ENCODE measurements at regions not wholly inside any gene's neighbourhood (a gene's known extent, or its start where the extent isn't known, plus 50 kb on each side); places are given as distances from the start of the nearest gene placed in this dataset.

DNA sequence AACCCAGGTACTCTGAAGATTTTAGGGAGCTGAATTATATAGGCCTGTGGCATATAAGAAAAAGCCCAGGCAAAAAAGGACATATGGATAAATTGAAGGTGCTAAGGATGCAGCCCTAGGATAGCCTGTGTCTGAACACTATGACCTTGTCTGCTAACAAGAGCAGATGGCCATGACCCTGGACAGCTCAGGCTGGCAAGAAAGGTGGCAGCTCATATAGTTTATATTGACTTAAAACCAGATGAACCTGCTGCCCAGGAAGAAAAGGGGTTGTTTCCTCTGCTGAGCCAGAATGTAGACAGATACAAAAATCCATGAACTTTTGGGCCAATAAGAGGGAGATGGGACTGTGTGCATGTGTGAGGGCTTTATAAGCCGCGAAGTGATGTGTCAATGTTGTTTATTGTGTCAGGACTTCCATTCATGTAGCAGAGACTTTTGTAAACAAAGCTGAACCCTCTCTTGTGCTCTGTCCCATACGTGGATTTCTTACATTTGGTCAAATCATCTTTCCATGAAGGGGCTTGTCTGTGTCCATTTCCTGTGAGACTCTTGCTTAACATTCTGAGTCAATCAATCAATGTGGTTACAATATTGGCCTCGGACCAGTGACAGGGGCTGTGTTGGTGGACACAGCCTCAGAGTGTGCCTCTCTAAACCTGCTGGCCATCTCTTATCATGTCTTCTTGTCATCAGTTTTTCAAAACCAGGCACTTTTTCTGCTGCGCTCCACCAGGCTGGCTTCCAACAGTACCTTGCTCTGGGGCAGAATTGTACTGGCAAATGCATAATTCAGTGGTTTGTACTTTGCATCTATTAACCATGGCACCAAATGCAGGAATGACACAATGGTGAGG, 321.2 kb downstream of the WDR72 start:
- DNase-seq (ENCODE audit: low read depth): no peak
- no peak overlapping the region for H3K4me3 ChIP-seq (ENCODE audit: control insufficient read depth, low read depth, low read length)
- TF ChIP-seq, protein P1, sequence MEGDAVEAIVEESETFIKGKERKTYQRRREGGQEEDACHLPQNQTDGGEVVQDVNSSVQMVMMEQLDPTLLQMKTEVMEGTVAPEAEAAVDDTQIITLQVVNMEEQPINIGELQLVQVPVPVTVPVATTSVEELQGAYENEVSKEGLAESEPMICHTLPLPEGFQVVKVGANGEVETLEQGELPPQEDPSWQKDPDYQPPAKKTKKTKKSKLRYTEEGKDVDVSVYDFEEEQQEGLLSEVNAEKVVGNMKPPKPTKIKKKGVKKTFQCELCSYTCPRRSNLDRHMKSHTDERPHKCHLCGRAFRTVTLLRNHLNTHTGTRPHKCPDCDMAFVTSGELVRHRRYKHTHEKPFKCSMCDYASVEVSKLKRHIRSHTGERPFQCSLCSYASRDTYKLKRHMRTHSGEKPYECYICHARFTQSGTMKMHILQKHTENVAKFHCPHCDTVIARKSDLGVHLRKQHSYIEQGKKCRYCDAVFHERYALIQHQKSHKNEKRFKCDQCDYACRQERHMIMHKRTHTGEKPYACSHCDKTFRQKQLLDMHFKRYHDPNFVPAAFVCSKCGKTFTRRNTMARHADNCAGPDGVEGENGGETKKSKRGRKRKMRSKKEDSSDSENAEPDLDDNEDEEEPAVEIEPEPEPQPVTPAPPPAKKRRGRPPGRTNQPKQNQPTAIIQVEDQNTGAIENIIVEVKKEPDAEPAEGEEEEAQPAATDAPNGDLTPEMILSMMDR (IDR thresholded peaks at IDR 0.05; ENCODE audit: control insufficient read depth, insufficient read depth, low read depth, low read length, missing control alignments): no peak

DNA sequence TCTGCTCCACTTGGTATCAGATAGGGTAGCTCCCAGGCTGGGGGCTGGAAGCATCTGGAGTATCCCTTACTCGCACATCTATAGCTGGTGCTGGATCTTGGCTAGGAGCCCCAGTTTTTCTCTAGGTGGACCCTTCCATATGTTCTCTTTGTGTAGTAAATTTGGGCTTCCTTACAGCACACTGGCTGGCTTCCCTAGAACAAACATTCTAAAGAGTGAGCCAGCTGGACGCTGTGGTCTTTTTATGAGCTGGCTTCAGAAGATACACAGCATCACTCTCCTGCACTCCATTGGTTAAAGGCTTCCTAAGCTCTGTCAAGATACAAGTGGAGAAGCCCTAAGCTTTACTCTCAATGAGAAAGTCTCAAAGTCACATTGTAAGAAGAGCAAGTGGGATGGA, 322.1 kb downstream of the WDR72 start:
- TF ChIP-seq, protein P1 (IDR thresholded peaks at IDR 0.05; ENCODE audit: control insufficient read depth, insufficient read depth, low read depth, low read length, missing control alignments): no peak
- no peak for DNase-seq (ENCODE audit: low read depth)
- no peak overlapping the region for H3K4me3 ChIP-seq (ENCODE audit: control insufficient read depth, low read depth, low read length)

DNA sequence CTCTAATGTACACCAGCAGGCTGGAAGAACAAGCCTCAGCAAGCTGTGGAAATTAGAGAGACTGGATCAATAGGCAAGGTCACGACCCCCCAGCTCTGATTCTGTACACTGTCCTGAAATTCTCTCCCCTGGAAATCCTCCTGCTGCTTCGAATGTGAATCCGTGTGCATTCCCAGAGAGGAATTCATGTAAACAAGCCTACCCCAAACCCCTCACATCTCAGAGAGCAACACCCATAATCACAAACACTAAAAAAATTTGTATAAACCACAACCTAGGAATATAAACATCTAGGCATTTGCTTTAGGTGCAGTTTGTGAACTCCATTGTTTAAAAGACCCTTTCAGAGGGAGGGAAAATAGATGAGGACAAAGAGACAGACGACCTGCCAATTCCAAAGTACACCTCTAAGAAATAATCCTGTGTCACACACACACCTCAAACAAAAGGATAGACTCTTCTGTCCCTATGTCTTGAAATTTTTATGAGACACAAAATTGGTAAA, 325.2 kb downstream of the WDR72 start:
- no peak overlapping the region for H3K4me3 ChIP-seq (ENCODE audit: control insufficient read depth, low read depth, low read length)
- TF ChIP-seq, protein P1 (IDR thresholded peaks at IDR 0.05; ENCODE audit: control insufficient read depth, insufficient read depth, low read depth, low read length, missing control alignments): no peak
- no peak for DNase-seq (ENCODE audit: low read depth)

DNA sequence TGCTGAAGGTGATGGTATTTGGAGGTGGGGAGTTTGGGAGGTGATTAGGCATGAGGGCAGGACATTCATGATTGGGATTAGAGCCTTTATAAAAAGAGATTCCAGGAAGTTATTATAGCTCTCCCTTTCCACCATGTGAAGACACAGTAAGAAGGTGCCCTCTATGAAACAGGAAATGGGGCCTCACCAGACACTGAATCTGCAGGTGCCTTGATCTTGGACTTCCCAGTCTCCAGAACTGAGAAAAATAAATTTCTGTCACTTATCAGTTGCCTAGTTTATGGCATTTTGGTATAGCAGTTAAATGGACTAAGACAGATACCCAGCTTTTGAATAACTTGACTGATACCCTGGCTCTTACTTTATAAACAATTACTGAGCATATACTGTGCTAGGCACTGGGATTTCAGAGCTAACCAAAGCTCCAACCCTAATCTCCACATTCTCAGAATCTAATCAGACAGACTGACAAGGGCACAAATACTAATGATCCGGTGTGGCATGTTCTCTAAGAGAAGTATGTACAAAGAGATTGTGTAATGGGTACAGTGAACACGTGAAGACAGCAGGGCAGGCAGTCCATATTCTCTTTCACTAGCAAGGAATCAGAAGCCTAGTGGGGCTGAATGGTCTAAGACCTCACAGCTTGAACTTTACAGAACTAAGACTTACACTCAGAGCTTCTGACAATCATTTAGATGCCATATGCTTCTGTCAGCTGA, 343.1 kb downstream of the WDR72 start:
- TF ChIP-seq, protein P1 (IDR thresholded peaks at IDR 0.05; ENCODE audit: control insufficient read depth, insufficient read depth, low read depth, low read length, missing control alignments): no peak
- H3K4me3 ChIP-seq (ENCODE audit: control insufficient read depth, low read depth, low read length): no peak overlapping the region
- DNase-seq (ENCODE audit: low read depth): no peak

DNA sequence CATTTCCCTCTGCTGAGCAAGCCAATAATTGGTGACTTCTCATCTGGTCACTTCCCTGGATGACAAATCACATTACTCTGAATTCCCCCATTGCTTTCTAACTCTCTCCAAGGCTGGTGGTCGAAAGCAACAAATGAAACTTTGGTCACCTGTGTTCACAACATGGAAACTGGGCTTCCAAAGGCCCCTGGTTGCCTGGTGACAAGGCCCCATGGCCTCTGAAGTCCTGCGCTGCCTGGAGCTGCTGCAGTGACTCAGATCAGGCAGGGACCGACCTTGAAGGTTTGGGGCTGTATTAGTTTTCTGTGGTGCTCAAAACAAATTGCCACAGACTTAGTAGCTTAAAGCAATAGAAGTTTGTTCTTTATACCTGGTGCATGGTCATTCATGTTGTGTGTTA, 345.3 kb downstream of the WDR72 start:
- TF ChIP-seq, protein P1 (IDR thresholded peaks at IDR 0.05; ENCODE audit: control insufficient read depth, insufficient read depth, low read depth, low read length, missing control alignments): no peak
- no peak for DNase-seq (ENCODE audit: low read depth)
- no peak overlapping the region for H3K4me3 ChIP-seq (ENCODE audit: control insufficient read depth, low read depth, low read length)

DNA sequence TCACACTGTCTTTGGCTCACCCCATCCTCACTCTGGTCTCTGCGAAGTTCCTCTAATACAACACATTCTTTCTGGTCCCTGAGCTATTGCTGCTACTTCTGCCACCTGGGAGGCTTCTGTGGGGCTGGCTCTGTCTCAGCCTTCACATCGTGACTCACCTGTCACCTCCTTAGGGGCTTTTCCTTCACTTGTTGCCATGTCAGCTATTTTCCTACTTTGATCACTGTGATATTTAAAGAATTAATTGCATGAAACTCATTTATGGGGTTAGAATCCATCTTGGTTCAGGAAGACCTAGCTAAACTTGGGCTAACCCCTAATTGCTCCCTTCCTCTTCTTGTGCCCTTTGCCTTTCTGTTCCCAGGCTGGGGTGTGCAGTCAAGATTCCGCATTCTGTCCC, 346.9 kb downstream of the WDR72 start:
- no peak overlapping the region for H3K4me3 ChIP-seq (ENCODE audit: control insufficient read depth, low read depth, low read length)
- DNase-seq (ENCODE audit: low read depth): no peak
- TF ChIP-seq, protein P1 (IDR thresholded peaks at IDR 0.05; ENCODE audit: control insufficient read depth, insufficient read depth, low read depth, low read length, missing control alignments): no peak
